SK-N-SH (cell line): ENCODE measurements at regions not wholly inside any gene's neighbourhood (a gene's known extent, or its start where the extent isn't known, plus 50 kb on each side); places are given as distances from the start of the nearest gene placed in this dataset.

Experiments used
- CTCF ChIA-PET: fragments of 300-600, 350-600 bp; formaldehyde crosslinking; extraction: SDS; loops from one replicate; lab custom pipeline; 2021; lab: Yijun Ruan, JAX
- POLR2A ChIA-PET: fragments of 350-600 bp; sonication (Branson Sonifier 250); formaldehyde crosslinking; extraction: SDS; loops from one replicate; lab custom pipeline; 2020; ENCODE audit warnings: antibody characterized with exemption, inconsistent platforms; lab: Yijun Ruan, JAX
- DNase-seq: peaks from one replicate; pipeline ENCODE4 v3.0.0; 2012
- H2AFZ ChIP-seq: fragments of 200-600 bp; sonication (generic); 2 replicates; pipeline ENCODE4 v1.8.1; 2016; ENCODE audit warnings: antibody characterized with exemption, mild to moderate bottlenecking, low read depth
- H3F3A ChIP-seq: fragments of 200-600 bp; sonication (generic); replicated peaks from 2 replicates; pipeline ENCODE3; 2016; ENCODE audit warnings: antibody characterized with exemption, mild to moderate bottlenecking; ENCODE audit not compliant: insufficient read depth
- H3K27ac ChIP-seq, 2 experiments: fragments of 200-500 bp in 1 of 2; fragments of 200-600 bp in 1 of 2; sonication (Bioruptor generic) in 1 of 2; sonication (generic), shearing (Covaris generic) in 1 of 2; 2 replicates each; pipeline versions ENCODE4 v1.5.1 to v1.6.1; 2014 to 2016; ENCODE audit warnings: low read depth in 2 of 2, inconsistent platforms in 1 of 2, low read length in 1 of 2, mild to moderate bottlenecking in 1 of 2, mixed read lengths in 1 of 2
- H3K27me3 ChIP-seq: fragments of 200-600 bp; sonication (generic), shearing (Covaris generic); 2 replicates; pipeline ENCODE4 v1.6.1; 2016; ENCODE audit warnings: mixed run types; ENCODE audit not compliant: insufficient read depth
- H3K36me3 ChIP-seq, 2 experiments: fragments of 200-500 bp in 1 of 2; fragments of 200-600 bp in 1 of 2; sonication (Bioruptor generic) in 1 of 2; sonication (generic) in 1 of 2; replicated peaks in 1 of 2; 2 replicates each; pipeline versions ENCODE3 to v1.5.1; 2014 to 2016; ENCODE audit warnings: low read length in 1 of 2, mild to moderate bottlenecking in 1 of 2; ENCODE audit not compliant: insufficient read depth in 2 of 2, control insufficient read depth in 1 of 2
- H3K4me1 ChIP-seq, 2 experiments: fragments of 200-500 bp in 1 of 2; fragments of 200-600 bp in 1 of 2; sonication (Bioruptor generic) in 1 of 2; sonication (generic), shearing (Covaris generic) in 1 of 2; 2 replicates each; pipeline versions ENCODE4 v1.5.1 to v1.6.1; 2014 to 2016; ENCODE audit warnings: low read depth in 1 of 2, low read length in 1 of 2, mixed run types in 1 of 2; ENCODE audit not compliant: insufficient read depth in 2 of 2, control insufficient read depth in 1 of 2
- H3K4me2 ChIP-seq: fragments of 200-600 bp; sonication (generic), shearing (Covaris generic); 2 replicates; pipeline ENCODE4 v1.6.1; 2017; ENCODE audit warnings: mixed run types
- H3K4me3 ChIP-seq, 2 experiments: fragments of 200-500 bp in 1 of 2; fragments of 200-600 bp in 1 of 2; sonication (Bioruptor generic) in 1 of 2; sonication (generic), shearing (Covaris generic) in 1 of 2; 2 replicates each; pipeline versions ENCODE4 v1.5.1 to v1.8.1; 2014 to 2016; ENCODE audit warnings: low read depth in 2 of 2, inconsistent platforms in 1 of 2, low read length in 1 of 2, mild to moderate bottlenecking in 1 of 2, mixed read lengths in 1 of 2, moderate library complexity in 1 of 2
- H3K79me2 ChIP-seq: fragments of 200-600 bp; sonication (generic); 2 replicates; pipeline ENCODE4 v1.8.1; 2017; ENCODE audit warnings: mild to moderate bottlenecking; ENCODE audit not compliant: insufficient read depth
- H3K9ac ChIP-seq: fragments of 200-600 bp; sonication (generic); 2 replicates; pipeline ENCODE4 v1.6.1; 2017; ENCODE audit warnings: mixed run types
- H3K9me2 ChIP-seq: fragments of 200-600 bp; sonication (generic); 2 replicates; pipeline ENCODE4 v1.6.1; 2017; ENCODE audit warnings: mixed run types
- H3K9me3 ChIP-seq: fragments of 200-600 bp; sonication (generic); 2 replicates; pipeline ENCODE4 v1.6.1; 2017; ENCODE audit warnings: mixed run types, mild to moderate bottlenecking, moderate library complexity
- H4K20me1 ChIP-seq: fragments of 200-600 bp; sonication (generic); 2 replicates; pipeline ENCODE4 v1.6.1; 2017; ENCODE audit warnings: mild to moderate bottlenecking, mixed run types; ENCODE audit not compliant: insufficient read depth
- CHD2 ChIP-seq: fragments of 150-350 bp; IDR thresholded peaks from 2 replicates; pipeline ENCODE4 v1.6.1; 2018; ENCODE audit warnings: low read length; ENCODE audit not compliant: partially characterized antibody
- CTCF ChIP-seq: fragments of 200-600 bp; sonication (generic); IDR thresholded peaks from 2 replicates; pipeline ENCODE4 v1.6.1; 2017; ENCODE audit warnings: antibody characterized with exemption, mild to moderate bottlenecking, moderate library complexity
- FOXM1 ChIP-seq: IDR thresholded peaks from 2 replicates; pipeline ENCODE4 v1.4.0; 2012; ENCODE audit warnings: low read depth, mild to moderate bottlenecking
- MXI1 ChIP-seq: IDR thresholded peaks from 2 replicates; pipeline ENCODE4 v1.6.1; 2012; ENCODE audit warnings: mild to moderate bottlenecking, low read depth, low read length, improper control_type of control experiment
- NFIC ChIP-seq: IDR thresholded peaks from 2 replicates; pipeline ENCODE4 v1.4.0; 2012; ENCODE audit warnings: borderline replicate concordance
- PBX3 ChIP-seq: IDR thresholded peaks from 2 replicates; pipeline ENCODE4; 2012
- RCOR1 ChIP-seq: fragments of 150-350 bp; IDR thresholded peaks from 2 replicates; pipeline ENCODE4 v1.6.1; 2017; ENCODE audit warnings: antibody characterized with exemption, low read length
- REST ChIP-seq: IDR thresholded peaks from 2 replicates; pipeline ENCODE4 v1.6.1; 2012; ENCODE audit warnings: mild to moderate bottlenecking, low read depth, low read length, moderate library complexity
- SIN3A ChIP-seq: IDR thresholded peaks from 2 replicates; pipeline ENCODE4 v1.6.1; 2012; ENCODE audit warnings: low read depth, mild to moderate bottlenecking, low read length, moderate library complexity, borderline replicate concordance
- WGBS: methylation state at CpG from one replicate; pipeline ENCODE4 v1.1.6; 2017; ENCODE audit warnings: low lambda C conversion rate; 5-methylcytosine and 5-hydroxymethylcytosine counted together

DNA sequence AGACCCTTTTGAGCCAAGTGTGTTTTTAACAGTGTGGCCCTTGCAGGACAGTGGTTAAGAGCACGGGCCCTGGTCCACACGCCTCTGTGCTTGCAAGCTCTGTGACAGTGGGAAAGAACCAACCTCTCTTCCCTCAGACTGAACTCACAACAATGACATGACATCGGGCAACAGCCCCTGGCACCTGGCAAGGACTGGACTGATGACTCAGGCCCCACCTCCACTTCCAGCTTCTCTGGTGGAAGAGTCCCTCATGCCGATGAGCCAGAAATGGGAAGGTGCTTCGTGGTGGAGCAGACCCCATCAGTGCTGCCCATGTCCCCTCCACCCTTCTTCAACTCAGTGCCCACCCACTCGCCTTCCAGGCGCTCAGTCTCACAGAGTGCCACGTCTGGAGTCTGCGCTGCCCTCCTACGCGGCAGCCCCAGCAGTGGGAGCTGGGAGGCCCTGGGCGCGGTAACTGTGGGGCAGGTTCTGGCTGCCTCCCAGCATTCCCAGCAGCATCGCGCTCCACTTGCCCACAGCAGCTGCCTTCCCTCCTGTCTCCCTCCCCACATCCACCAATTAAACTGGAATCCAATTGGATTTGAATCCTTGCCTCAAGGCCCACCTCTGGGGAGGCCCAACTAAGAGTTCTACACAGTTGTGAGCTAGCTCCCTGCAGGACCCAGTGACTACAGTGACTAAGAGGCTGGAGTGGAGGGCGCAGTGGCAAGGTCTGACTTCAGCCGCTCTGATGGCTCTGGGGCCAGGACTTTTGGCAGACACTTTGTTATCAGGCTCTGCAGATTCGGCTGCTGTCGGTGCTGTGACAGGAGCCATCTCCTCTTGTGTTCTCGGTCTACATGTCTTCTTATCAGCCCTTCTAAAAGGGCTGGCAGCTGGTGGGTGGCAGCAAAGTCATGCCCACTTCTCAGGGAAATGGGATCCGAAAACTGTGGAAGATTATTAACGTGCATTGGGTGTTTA lies 156.8 kb upstream of the MLN start:
- no peak overlapping the region for H2AFZ ChIP-seq

More for the DNA sequence above, 156.8 kb upstream of the MLN start:
- no peaks in the 10 kb centered on the region for H3K9me2 ChIP-seq
- H3K27me3 ChIP-seq = no peaks in the 10 kb centered on the region
- no peaks in the 10 kb centered on the region for H3K79me2 ChIP-seq
- H3K4me1 ChIP-seq = peaks cover 0 to 10% of the 10 kb centered on the region in 2 experiments; a peak in 1 of 4 replicates
- no peak for DNase-seq
- no peak overlapping the region for H3K9ac ChIP-seq
- H3F3A ChIP-seq = no peaks in the 10 kb centered on the region
- ChIA-PET POLR2A (no interaction called here), CTCF (interaction anchor here (1.2 to 4.9 kb wide), 9 partner anchors 7 to 194 kb away, joined by 3 to 25 read pairs (median 5); no protein-coding TSS in a partner anchor)
- H3K4me3 ChIP-seq = no peak overlapping the region
- TF ChIP-seq FOXM1 (no peak), SIN3A (no peak), CHD2 (no peak), REST (no peak), CTCF (no peak), NFIC (no peak), RCOR1 (no peak), MXI1 (no peak), PBX3 (no peak)
- H3K27ac ChIP-seq = no peak overlapping the region; a peak in 1 of 4 replicates
- WGBS = 72% methylated on average over 19 of the region's 22 CpGs
- H3K36me3 ChIP-seq = no peaks in the 10 kb centered on the region
- H3K9me3 ChIP-seq = no peaks in the 10 kb centered on the region
- H4K20me1 ChIP-seq = no peaks in the 10 kb centered on the region
- H3K4me2 ChIP-seq = no peak overlapping the region
